ENCODE measurements at regions not wholly inside any gene's neighbourhood (a gene's known extent, or its start where the extent isn't known, plus 50 kb on each side); places are given as distances from the start of the nearest gene placed in this dataset.
A peak's percentile ranks its signal among the peaks of the same experiment; 100 is the strongest.

DNA sequence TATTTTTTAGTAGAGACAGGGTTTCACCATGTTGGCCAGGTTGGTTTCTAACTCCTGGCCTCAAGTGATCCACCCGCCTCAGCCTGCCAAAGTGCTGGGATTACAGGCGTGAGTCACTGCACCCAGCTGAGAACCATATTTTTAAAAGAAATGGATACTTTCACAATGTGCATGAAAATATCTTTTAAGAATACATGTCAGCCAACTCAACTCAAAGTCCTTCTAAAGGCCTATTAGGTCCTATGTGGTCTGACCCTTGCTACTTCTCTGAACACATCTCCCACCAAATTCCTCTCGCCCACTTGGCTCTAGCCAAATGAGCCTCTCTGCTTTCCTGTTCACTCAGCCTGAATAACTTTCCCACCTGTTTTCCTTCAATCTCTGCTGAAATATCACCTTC is 119.6 kb downstream of the MTX2 start:
- peak; percentile 65 for DNase-seq (ENCODE audit: low read depth, low spot score)

DNA sequence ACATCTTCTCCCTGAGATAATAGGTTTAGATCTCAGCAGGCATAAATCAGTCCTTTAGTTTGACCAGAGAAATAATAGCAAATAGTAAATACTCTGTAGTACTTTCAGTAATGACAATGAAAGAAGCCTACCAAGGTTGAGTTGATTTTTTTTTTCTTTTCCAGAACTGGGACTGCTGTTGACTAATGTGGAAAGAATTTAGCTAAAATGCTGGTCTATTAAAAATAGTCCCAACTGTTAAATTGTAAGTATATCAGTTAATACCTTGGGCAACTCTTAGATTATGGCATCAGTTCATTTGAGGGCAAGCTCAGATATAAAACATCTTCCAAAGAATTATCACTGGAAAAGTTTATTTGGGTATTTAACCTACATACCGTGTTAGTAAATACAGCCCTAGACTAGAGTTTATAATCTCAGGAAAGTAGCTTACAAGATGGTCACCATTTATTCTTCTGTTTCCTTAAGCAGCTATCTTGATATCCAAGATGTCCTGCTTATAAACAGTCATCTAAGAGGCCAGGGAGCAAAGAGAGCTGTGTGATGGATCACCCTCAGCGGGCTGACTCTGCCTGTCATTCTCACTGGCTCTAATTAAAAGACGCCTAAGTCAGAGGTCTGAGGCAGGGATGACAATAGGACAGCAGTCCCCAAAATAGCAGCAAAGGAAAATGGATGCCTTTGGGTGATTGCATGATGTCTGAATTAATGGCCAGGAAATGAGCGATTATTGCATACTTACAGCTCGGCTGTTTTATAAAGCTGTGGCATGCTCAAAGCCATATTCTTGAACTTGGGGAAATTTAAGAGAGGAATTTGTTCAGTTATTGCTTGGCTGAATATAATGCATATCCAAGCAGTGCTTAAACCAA is 121.3 kb downstream of the MTX2 start:
- DNase-seq (ENCODE audit: low read depth, low spot score), result no peak

DNA sequence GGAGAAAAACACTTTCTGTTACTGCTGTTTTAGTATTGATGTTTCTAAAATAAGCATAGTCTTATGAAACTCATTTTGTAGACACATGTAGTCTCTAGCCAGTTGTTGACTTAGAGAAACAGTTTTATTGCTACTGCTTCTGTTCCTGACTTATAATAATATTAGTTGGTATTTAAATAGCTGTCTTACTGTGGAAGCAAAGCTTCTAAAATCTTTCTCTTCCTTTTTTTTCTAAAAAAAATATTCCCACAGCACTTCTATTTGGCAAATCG is 121.8 kb downstream of the MTX2 start:
- DNase-seq (ENCODE audit: low read depth, low spot score), result no peak

DNA sequence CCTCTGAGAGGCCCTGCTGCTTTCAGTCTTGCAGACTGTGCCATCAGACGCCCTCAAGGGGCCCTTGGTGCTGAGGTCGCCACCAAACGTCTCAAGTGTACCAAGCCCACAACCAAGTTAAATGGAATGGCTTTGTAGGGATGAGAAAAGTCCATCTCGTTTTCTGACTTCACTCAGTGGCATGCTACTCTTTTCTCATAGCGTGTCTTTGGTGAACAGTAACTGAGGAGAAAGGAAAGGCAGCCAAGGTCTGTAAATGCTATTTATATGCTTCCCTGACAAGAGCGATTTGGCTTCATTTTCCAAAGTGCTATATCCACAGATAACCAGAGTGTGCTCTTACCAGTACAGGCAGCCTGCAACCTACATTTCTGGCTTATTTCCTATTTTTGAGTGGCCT is 123.0 kb downstream of the MTX2 start:
- DNase-seq (ENCODE audit: low read depth, low spot score), result peak; percentile 60

DNA sequence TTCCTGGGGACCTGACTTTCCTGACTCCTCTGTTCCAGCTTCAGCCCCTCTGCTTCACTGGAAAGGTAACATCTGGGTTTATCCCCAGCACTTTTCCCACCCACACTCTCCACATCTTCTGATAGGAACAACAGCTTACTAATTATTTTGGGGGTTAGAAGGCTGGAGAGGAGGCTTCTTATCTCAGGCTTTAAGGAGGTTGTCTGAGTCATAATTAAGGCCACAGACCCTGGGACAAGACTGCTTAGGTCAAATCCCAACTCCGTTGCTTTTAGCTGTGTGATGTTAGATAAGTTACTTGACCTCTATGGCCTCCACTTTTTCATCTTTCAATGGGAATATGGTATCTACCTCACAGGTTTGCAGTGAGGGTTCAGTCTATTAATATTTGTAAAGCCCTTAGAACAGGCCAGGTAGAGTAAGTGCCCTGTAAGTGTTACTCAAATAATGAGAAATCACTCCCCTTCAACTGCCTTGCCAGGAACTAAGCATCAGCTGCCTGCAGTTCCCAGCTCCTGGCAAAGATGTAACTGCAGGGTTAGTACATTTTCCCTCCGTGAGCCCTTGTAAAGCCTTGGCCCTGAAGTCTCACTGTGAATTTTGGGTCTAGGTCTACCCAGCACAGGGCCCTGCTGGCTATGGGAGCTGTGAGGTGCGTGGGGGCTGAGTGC is 123.6 kb downstream of the MTX2 start:
- DNase-seq (ENCODE audit: low read depth, low spot score), result no peak

DNA sequence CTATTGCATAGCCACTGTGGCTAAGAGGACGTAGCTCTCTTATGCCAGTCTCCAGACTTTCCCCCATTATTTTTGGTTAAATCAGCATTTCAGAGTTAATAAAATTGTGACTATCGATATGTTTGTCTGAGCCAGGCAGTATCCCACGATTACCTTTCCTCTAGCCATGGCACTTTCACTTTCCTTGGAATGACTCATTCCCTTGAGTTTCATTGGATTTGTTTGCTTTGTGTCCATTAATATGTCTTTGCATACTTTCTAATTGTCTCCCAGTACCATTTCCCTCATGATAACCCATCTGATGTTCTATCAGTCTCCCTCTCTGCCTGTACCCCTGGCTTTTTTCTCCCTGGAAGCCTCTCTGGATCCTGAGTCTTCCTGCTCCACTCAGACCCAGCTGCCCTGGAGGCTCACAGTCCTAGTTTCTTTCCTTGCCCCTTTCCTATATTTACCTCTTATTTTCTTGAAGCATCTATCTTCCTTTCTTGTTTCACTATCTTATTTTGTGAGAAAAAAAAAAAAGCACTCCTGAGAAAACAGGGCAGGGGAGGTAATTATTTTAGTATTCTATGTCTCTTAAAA is 126.1 kb downstream of the MTX2 start:
- DNase-seq (ENCODE audit: low read depth, low spot score), result no peak

DNA sequence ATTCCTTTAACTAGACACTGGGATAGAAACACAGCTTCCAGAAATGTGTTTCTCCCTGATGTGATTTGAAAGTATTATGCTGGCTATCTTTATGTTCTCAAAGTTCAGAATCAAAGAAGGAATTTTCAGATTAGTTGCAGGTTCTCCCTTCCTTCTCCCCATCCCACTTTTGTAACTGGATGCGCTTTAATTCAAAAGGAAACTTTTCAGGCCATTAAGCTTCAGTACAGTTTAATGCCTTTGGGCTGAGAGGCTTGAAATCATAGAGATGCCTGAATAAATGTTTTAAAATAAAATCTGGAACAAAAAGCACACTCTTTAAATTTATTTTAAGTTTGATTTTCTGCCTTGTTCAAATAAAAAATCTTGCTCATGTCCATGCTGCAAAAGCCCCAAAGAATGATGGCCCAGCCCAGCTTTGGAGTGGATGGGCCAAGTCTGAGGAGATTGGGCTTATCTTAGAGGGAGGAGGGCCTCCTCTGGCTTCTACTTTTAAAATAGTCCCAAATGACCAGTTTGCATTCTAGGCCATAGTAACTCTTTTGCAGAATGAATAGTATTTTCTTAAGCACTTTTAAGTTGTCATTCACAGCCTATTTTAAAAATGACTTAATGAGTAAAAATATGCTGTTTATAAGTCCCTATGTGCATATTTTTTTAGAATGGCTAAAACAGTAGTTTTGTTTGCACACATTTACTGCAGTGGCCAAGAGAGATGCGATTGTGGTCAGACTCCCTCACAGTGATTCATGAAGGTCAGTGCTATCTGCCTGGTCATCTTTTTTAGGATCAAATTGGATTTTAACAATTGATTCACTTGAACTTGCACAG is 129.2 kb downstream of the MTX2 start:
- no peak for DNase-seq (ENCODE audit: low read depth, low spot score)

DNA sequence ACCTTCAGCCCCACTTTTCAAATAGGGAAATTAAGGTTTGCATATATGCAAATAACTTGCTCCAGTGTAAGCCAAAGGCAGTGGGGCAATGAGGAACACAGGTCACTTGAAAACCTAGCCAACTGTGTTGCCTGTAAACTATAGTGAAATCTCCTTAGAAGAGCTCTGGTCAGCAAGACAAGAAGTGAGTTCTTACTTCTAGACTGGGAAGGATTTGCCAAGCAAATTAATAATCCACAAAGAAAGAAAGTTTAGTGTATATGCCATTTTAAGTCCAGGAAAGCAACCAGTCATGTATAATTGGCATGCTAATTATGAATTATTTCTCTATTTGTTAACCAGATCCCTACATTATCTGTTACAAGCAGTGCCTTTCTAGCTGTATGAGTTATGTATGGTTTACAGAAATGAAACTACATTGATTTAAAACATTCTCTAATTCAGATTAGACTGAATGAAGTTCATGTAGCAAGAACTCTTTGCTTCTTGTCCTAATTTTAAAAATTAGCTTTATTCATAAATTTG is 129.9 kb downstream of the MTX2 start:
- DNase-seq (ENCODE audit: low read depth, low spot score), result no peak

GRCh38 chr2:176405477-176405876 is 136.2 kb downstream of the MTX2 start:
- DNase-seq (ENCODE audit: low read depth, low spot score), result no peak

GRCh38 chr2:176407706-176408105 is 138.5 kb downstream of the MTX2 start:
- no peak for DNase-seq (ENCODE audit: low read depth, low spot score)

DNA sequence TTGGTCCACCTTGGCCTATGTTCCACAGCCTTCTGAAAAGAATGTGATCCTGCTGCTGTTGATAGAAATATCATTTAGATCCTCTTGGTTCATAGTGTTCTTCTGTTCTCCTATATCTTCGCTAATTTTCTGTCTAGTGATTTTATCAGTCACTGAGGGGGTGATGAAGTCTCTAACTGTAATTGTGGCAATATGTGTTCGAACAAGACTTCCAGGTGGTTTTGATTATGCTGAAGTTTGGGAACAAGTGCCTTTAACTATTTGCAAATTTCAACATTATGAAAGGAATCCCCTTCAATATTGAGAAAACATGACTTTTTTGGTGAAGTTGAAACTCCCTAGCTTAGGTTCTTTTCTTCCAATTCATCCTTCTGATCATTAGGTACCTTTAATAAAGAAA is 140.4 kb downstream of the MTX2 start:
- no peak for DNase-seq (ENCODE audit: low read depth, low spot score)

DNA sequence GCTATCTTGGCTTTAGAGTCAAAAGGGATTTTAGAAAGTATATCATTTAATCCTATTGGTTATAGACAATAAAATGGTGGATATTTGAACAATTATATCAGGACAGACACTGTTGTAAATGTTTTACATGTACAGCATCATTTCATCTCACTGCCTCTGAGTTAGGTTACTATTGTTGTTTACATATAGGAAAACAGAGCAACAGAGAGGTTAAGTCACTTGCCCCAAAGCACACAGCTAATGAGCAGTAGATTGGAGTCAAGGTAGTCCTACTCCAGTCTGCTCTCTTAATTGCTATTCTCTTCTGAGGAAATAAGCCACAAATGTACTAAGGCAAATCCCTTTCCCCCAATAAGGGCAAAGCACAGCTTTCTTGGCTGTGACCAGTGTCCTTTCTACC is 142.9 kb downstream of the MTX2 start:
- DNase-seq (ENCODE audit: low read depth, low spot score), result no peak

- DNase-seq (ENCODE audit: low read depth, low spot score), result no peak
Observed at GRCh38 chr2:176413786-176414185, 144.5 kb downstream of the MTX2 start.

DNA sequence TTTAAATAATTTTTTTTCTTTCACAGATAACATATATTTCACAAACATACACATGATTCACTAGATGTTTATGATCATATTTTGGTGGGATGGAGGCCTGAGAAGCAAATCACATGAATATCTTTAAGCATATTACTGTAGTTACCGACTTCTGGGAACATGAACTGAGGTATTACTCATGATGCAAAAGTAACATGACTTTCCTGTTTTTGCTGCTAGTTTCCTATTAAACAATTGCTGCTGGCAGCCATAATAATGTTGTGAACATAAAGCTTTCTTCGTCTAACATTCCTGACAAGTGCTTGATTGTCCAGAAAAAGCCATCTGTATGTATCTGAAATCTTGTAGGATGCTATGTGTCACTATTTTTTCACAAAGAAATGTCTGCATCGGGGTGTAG is 145.4 kb downstream of the MTX2 start:
- no peak for DNase-seq (ENCODE audit: low read depth, low spot score)

GRCh38 chr2:176415174-176415895 is 146.1 kb downstream of the MTX2 start:
- no peak for DNase-seq (ENCODE audit: low read depth, low spot score)

DNA sequence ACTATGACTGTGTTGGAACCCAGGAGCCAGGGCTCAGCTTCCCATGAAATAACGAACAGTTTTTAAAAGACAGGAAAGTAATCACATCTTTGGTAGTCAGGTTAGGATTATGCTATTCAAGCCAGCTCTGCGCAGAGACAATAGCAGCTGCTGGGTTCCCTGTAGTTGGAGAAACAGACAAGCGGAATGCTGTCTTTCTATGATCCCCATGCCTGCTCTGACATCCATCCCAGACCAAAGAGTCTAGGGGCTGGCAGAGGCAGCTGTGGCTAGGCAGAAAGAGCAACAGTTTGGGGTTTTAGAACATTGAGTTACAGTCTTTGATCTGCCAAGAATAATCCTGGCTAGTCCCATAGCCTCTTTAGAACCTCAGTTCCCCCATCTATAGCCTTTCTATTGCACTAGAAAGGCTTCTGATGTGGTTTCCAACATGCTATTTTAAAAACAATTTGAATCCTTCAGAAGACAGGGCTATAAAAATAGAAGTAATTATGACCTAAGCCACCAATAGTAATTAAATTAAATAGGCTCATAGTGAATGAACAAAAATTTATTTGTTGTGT is 146.8 kb downstream of the MTX2 start:
- DNase-seq (ENCODE audit: low read depth, low spot score), result no peak

- no peak for DNase-seq (ENCODE audit: low read depth, low spot score)
Observed at GRCh38 chr2:176418768-176419167, 149.5 kb downstream of the MTX2 start.

- no peak for DNase-seq (ENCODE audit: low read depth, low spot score)
Observed at GRCh38 chr2:176419591-176420071, 150.4 kb downstream of the MTX2 start.

DNA sequence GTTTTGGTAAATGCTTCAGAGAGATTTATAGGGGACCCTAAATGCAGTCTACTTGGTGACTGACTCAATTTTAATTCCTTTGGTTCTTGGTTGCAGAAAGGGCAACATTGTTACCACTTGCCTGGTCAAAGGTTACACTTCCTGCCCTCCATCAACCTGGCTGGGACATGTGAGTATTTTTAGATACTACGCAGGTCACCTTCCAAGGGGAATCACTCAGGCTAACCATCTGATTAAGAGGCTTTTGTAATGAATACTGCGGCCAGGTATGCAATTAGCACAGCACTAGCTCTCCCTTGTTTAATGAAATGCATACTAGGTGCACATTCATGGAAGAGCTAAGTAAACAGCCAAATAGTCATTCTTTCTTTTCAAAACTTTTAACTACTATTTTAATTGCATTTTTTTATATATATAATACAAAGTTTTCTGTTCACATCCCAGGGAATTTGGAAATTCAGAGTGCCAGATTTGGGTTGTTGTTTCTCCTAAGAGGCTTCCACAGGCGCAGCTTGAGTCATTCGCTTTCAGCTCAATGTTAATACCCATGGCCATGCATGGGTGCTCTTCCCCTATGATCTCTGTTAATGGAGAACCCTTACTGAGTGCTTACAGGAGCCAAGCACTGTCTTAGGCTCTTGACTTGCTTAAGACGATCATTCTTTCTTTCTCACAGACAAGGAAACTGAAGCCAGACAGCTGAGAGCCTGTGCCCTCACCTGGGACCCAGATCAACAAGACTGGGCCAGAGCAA is 152.2 kb downstream of the MTX2 start:
- DNase-seq (ENCODE audit: low read depth, low spot score), result no peak

GRCh38 chr2:176423819-176424218 is 154.6 kb downstream of the MTX2 start:
- DNase-seq (ENCODE audit: low read depth, low spot score), result no peak
